NCI-H2227 treated with DMSO at 0.1 percent for 48 hours (cell line): ENCODE measurements at regions not wholly inside any gene's neighbourhood (a gene's known extent, or its start where the extent isn't known, plus 50 kb on each side); places are given as distances from the start of the nearest gene placed in this dataset.
"Not testable (repeated sequence)": the region's sequence is repeated elsewhere in the genome, so short reads cannot be mapped to it uniquely, and the experiment has no call there.

Source experiments
- DNase-seq: peaks from one replicate; lab custom pipeline; 2025; lab: John Stamatoyannopoulos, UW

GRCh38 chr5:1583081-1583875 is 59.5 kb upstream of the LPCAT1 start:
- DNase-seq, result not testable (repeated sequence)

- not testable (repeated sequence) for DNase-seq
These were observed 55.6 kb upstream of the LPCAT1 start for GRCh38 chr5:1579389-1579788.

- not testable (repeated sequence) for DNase-seq
These were observed 53.1 kb upstream of the LPCAT1 start for GRCh38 chr5:1576851-1577250.

- not testable (repeated sequence) for DNase-seq
These were observed 52.4 kb upstream of the LPCAT1 start for GRCh38 chr5:1575991-1576714.

DNA sequence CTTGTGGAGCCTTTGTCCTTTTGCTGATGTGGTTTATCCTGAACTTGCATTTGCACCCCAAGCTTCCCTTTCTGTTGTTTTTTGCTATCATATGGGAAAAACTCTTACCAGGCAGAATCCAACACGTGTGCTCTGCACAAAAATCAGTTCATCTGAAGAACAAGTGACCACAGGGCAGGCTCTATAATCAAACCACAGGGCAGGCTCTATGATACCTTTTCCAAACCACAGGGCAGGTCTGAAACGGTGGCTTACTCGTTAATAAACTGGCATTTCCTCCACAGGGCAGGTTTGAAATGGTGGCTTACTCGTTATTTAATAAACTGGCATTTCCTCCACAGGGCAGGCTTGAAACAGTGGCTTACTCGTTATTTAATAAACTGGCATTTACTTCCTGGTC is 51.7 kb upstream of the LPCAT1 start:
- DNase-seq, result not testable (repeated sequence)

GRCh38 chr5:1574023-1574318 is 50.2 kb upstream of the LPCAT1 start:
- DNase-seq, result not testable (repeated sequence)

DNA sequence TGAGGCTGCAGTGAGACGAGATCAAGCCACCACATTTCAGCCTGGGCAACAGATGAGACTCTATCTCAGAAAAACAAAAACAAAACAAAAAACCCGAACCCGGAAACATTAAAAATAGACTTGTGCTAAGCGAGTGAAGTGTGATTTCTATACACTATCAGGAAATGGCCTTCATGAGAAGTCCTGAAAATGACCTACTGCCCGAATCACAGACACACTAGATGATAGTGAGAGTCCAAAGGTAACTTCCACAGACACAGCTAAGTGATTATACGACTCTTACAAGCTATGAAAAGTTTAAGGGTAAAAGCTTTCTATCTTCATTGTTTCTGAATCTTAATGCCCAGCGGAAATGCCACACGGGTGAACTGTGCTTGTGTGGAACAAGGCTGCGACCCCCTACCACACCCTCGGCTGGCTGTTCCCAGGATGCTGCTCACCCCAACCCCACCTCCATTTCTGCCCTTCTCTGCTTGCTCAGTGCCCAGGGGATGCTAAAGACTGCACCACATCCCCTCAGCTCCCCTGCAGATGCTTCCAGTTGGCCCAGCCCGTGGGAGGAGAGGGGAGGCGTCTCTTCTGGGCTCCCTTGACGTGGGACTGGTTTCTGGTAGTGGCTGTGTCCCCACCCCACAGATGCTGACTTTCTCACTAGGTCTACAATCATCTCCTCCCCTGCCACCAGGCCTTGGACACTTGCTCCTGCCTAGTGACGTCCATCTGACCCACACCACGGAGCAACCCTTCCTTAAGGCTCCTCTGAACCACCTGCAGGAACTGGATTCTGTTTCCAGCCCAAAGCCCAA is 49.7 kb upstream of the LPCAT1 start:
- DNase-seq, result not testable (repeated sequence)
